HFF-Myc (cell line): ENCODE measurements at regions not wholly inside any gene's neighbourhood (a gene's known extent, or its start where the extent isn't known, plus 50 kb on each side); places are given as distances from the start of the nearest gene placed in this dataset.

ENCODE experiments used
- DNase-seq: peaks from one replicate; pipeline ENCODE4 v3.0.0-alpha.2; 2011; ENCODE audit warnings: low read depth; ENCODE audit errors: extremely low read depth
- H3K4me3 ChIP-seq: replicated peaks from 2 replicates; pipeline ENCODE4 v1.5.1; 2011; ENCODE audit warnings: low read depth, mild to moderate bottlenecking, control low read depth, low read length
- CTCF ChIP-seq: IDR thresholded peaks from 2 replicates; pipeline ENCODE4 v1.5.1; 2012; ENCODE audit warnings: mild to moderate bottlenecking, low read depth, low read length, control low read depth; ENCODE audit errors: missing control alignments

GRCh38 chr10:43983856-43984271 lies 335.2 kb upstream of the ZNF32 start:
- DNase-seq, result no peak
- no peak for TF ChIP-seq CTCF
- H3K4me3 ChIP-seq, result no peak overlapping the region

GRCh38 chr10:43983405-43983804 lies 334.7 kb upstream of the ZNF32 start:
- H3K4me3 ChIP-seq, result no peak overlapping the region
- no peak for TF ChIP-seq CTCF
- DNase-seq, result no peak

GRCh38 chr10:43982250-43982649 lies 333.6 kb upstream of the ZNF32 start:
- no peak overlapping the region for H3K4me3 ChIP-seq
- no peak for TF ChIP-seq CTCF
- DNase-seq, result no peak

GRCh38 chr10:43981696-43982095 lies 333.0 kb upstream of the ZNF32 start:
- TF ChIP-seq CTCF, result no peak
- no peak for DNase-seq
- no peak overlapping the region for H3K4me3 ChIP-seq

GRCh38 chr10:43981232-43981631 lies 332.6 kb upstream of the ZNF32 start:
- no peak for TF ChIP-seq CTCF
- no peak overlapping the region for H3K4me3 ChIP-seq
- DNase-seq, result no peak

GRCh38 chr10:43980715-43981114 lies 332.0 kb upstream of the ZNF32 start:
- no peak for TF ChIP-seq CTCF

GRCh38 chr10:43980313-43980712 lies 331.6 kb upstream of the ZNF32 start:
- H3K4me3 ChIP-seq, result no peak overlapping the region
- DNase-seq, result no peak
- no peak for TF ChIP-seq CTCF

More at GRCh38 chr10:43980715-43981114, 332.0 kb upstream of the ZNF32 start:
- no peak for DNase-seq
- no peak overlapping the region for H3K4me3 ChIP-seq
